ENCODE measurements at regions not wholly inside any gene's neighbourhood (a gene's known extent, or its start where the extent isn't known, plus 50 kb on each side); places are given as distances from the start of the nearest gene placed in this dataset.
"Not testable (repeated sequence)": the region's sequence is repeated elsewhere in the genome, so short reads cannot be mapped to it uniquely, and the experiment has no call there.

DNA sequence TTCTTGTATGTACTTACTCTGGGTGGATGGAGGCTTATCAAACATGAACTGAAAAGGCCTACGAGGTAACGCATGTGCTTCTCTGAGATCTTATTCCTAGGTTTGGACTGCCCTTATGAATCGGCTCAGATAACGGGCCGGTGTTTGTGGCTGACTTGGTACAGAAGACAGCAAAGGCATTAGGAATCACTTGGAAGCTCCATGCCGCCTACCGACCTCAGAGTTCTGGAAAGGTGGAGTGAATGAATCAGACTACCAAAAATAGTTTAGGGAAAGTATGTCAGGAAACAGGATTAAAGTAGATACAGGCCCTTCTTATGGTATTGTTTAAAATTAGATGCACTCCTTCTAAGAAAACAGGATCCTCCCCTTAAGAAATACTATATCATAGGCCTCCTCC, 172.4 kb upstream of the PCDH9 start:
- no peak overlapping the region for H3K27ac ChIP-seq
- H3K9me3 ChIP-seq, result no peaks in the 10 kb centered on the region
- WGBS, 2 donors, result 94 to 98% methylated on average over 7 of the region's 7 CpGs
- H3K36me3 ChIP-seq, result no peaks in the 10 kb centered on the region
- TF ChIP-seq, protein P1, sequence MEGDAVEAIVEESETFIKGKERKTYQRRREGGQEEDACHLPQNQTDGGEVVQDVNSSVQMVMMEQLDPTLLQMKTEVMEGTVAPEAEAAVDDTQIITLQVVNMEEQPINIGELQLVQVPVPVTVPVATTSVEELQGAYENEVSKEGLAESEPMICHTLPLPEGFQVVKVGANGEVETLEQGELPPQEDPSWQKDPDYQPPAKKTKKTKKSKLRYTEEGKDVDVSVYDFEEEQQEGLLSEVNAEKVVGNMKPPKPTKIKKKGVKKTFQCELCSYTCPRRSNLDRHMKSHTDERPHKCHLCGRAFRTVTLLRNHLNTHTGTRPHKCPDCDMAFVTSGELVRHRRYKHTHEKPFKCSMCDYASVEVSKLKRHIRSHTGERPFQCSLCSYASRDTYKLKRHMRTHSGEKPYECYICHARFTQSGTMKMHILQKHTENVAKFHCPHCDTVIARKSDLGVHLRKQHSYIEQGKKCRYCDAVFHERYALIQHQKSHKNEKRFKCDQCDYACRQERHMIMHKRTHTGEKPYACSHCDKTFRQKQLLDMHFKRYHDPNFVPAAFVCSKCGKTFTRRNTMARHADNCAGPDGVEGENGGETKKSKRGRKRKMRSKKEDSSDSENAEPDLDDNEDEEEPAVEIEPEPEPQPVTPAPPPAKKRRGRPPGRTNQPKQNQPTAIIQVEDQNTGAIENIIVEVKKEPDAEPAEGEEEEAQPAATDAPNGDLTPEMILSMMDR (IDR thresholded peaks at IDR 0.05), result no peak
- no peak for TF ChIP-seq POLR2A (IDR thresholded peaks at IDR 0.05)
- H3K27me3 ChIP-seq, result no peaks in the 10 kb centered on the region
- no peaks in the 10 kb centered on the region for H3K4me1 ChIP-seq
- intact Hi-C loops (cut with DNase I), result no loop called here
- no peak overlapping the region for H3K4me3 ChIP-seq (replicated peaks in 1 of 3)
- no peak for DNase-seq

DNA sequence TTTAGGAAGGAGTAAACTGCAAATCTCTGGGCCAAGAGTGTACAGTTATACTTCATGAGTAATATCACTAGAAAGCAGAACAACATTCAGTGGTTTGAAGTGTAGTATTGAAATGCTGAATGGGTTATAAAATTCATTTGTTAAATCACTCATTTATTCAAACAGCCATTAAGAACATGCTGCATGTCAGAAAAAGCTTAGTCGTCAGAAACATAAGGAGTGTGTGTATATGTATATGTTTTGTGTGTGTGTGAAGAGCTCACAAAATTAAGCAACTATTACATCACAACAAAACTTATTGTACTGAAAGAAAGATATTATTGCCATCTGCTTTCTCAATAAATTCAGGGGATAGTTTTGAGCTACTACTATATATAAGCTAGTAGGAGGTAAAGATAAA, 165.4 kb upstream of the PCDH9 start:
- no peaks in the 10 kb centered on the region for H3K36me3 ChIP-seq
- no peaks in the 10 kb centered on the region for H3K27me3 ChIP-seq
- H3K4me1 ChIP-seq, result no peaks in the 10 kb centered on the region
- no peak for DNase-seq
- no peaks in the 10 kb centered on the region for H3K9me3 ChIP-seq
- intact Hi-C loops (cut with DNase I), result no loop called here
- WGBS, 2 donors, result 90 to 94% methylated on average over 1 of the region's 1 CpG
- no peak overlapping the region for H3K4me3 ChIP-seq (replicated peaks in 1 of 3)
- H3K27ac ChIP-seq, result no peak overlapping the region
- TF ChIP-seq, protein P1 (IDR thresholded peaks at IDR 0.05), result no peak
- no peak for TF ChIP-seq POLR2A (IDR thresholded peaks at IDR 0.05)

DNA sequence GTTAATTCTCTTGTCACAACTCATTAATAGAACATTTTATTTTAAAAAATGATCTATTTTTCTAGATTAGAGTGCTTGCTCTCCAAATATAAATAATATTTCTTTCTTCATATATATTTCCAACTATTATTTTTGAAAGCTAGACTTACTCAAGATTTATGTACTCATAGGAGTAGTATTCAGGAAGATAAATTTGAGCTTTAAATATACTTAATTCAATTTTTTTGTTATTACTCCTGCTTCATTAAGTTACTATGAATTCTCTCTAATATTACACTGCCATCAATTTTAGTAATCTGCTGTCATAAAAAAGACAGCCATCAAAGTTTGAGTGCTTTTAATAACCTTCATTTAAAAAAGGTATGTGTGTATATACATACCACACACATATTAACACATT, 161.9 kb upstream of the PCDH9 start:
- intact Hi-C loops (cut with DNase I), result no loop called here
- no peak for DNase-seq

DNA sequence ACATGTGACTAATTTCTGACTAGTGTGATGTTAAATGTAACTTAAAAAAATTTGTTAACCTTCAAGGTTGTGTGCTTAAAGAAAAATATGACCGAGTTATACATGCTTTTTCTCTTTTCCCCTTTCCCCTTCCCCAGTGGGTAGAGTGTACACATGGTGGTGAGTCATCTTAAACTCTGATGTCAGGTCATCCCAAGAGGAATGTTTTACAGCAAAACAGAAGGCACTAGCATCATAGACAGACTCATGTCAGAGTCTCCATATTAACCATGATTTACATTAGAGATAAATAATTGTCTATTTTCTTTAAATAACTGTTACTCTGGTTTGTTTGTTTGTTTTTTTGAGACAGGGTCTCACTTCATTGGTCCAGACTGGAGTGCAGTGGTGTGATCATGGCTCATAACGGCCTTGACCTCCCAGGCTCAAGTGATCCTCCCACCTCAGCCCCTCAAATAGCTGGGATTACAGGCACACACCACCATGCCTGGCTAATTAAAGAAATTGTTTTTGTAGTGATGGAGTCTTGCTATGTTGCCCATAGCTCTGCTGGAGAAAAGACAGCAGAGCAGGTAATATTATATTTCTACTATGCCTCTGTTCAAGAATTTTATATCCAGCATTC, 160.4 kb upstream of the PCDH9 start:
- no peak for DNase-seq
- no peak overlapping the region for H3K27ac ChIP-seq
- no peaks in the 10 kb centered on the region for H3K36me3 ChIP-seq
- intact Hi-C loops (cut with DNase I), result no loop called here
- no peak overlapping the region for H3K4me3 ChIP-seq (replicated peaks in 1 of 3)
- TF ChIP-seq POLR2A (IDR thresholded peaks at IDR 0.05), result no peak
- H3K9me3 ChIP-seq, result no peaks in the 10 kb centered on the region
- WGBS, 2 donors, result 68 to 70% methylated on average over 2 of the region's 2 CpGs
- H3K4me1 ChIP-seq, result no peaks in the 10 kb centered on the region
- H3K27me3 ChIP-seq, result no peaks in the 10 kb centered on the region

More for the DNA sequence above, 161.9 kb upstream of the PCDH9 start:
- H3K4me3 ChIP-seq (replicated peaks in 1 of 3), result no peak overlapping the region
- H3K27me3 ChIP-seq, result no peaks in the 10 kb centered on the region
- H3K9me3 ChIP-seq, result no peaks in the 10 kb centered on the region
- H3K4me1 ChIP-seq, result no peaks in the 10 kb centered on the region
- H3K27ac ChIP-seq, result no peak overlapping the region
- TF ChIP-seq POLR2A (IDR thresholded peaks at IDR 0.05), result no peak
- TF ChIP-seq, protein P1 (IDR thresholded peaks at IDR 0.05), result no peak
- H3K36me3 ChIP-seq, result no peaks in the 10 kb centered on the region

DNA sequence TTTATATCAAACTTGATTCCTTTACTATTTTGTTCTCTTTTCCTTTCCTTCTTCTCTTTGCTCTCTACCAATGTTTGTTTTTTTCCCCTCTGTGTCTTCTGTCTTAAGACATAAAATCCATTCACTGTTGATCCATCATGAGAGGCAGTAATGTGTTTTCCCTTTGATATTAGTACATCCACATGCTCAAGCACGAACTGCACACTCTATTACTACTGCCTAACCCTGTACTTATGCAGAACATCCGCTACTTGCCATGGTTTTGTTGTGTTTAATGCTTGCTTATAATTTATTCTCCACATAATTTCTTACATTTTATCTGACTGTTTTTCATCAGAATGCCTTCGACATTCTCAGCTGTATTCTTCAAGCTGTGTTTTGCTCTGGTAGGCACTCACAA, 159.0 kb upstream of the PCDH9 start:
- Histone ChIP-seq H3K36me3 (no peaks in the 10 kb centered on the region), H3K4me3 (replicated peaks in 1 of 3) (no peak overlapping the region), H3K27ac (no peak overlapping the region), H3K9me3 (no peaks in the 10 kb centered on the region), H3K27me3 (no peaks in the 10 kb centered on the region), H3K4me1 (no peaks in the 10 kb centered on the region)
- DNase-seq, result no peak
- intact Hi-C loops (cut with DNase I), result no loop called here
- WGBS, 2 donors, result 64 to 83% methylated on average over 3 of the region's 3 CpGs
- TF ChIP-seq, protein P1 (IDR thresholded peaks at IDR 0.05), result no peak

DNA sequence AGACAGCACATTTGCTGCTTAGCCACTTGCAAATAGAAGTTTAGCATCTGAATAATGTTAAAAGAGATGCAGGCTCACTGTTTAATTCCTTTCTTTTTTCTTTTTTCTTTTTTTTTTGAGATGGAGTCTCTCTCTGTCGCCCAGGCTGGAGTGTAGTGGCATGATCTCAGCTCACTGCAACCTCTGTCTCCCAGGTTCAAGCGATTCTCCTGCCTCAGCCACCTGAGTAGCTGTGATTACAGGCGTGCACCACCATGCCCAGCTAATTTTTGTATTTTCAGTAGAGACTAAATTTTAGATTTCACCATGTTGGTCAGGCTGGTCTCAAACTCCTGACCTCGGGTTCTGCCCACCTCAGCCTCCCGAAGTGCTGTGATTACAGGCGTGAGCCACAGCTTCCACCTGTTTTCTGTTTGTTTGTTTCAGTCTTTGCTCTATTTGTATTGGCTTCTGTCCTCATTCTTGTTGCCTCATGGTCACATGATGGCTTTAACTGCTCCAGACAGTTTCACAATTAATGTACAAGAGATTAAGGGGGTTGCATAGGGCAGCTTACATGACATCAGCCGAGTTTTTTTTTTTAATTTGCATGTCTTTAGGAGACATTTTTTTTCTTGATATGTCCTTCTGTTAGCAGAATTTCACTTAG, 153.1 kb upstream of the PCDH9 start:
- DNase-seq; H3K9me3 ChIP-seq; H3K27ac ChIP-seq; H3K27me3 ChIP-seq; intact Hi-C loops (cut with DNase I); H3K4me1 ChIP-seq; H3K36me3 ChIP-seq; H3K4me3 ChIP-seq (replicated peaks in 1 of 3): not testable (repeated sequence)
- WGBS, 2 donors, result 78 to 79% methylated on average over 7 of the region's 7 CpGs
